Neural progenitor cell (in vitro differentiated cells): ENCODE measurements at regions not wholly inside any gene's neighbourhood (a gene's known extent, or its start where the extent isn't known, plus 50 kb on each side); places are given as distances from the start of the nearest gene placed in this dataset.

Experiments used
- DNase-seq: peaks from one replicate; pipeline ENCODE4 v3.0.0-alpha.2; 2016; ENCODE audit warnings: low spot score
- H2AFZ ChIP-seq: fragments of 200-600 bp; sonication (generic); replicated peaks from 2 replicates; pipeline ENCODE4 v1.6.1; 2016; ENCODE audit warnings: antibody characterized with exemption
- H3F3A ChIP-seq: fragments of 200-600 bp; sonication (generic); 2 replicates; pipeline ENCODE4 v1.6.1; 2016; ENCODE audit warnings: antibody characterized with exemption, low read depth
- H3K27ac ChIP-seq: fragments of 200-600 bp; sonication (generic); 2 replicates; pipeline ENCODE4 v1.5.1; 2016; ENCODE audit warnings: mild to moderate bottlenecking
- H3K27me3 ChIP-seq: fragments of 200-600 bp; sonication (generic); 2 replicates; pipeline ENCODE4 v1.6.1; 2016; ENCODE audit warnings: mild to moderate bottlenecking, moderate library complexity
- H3K36me3 ChIP-seq: fragments of 200-600 bp; sonication (generic); 2 replicates; pipeline ENCODE4 v1.5.1; 2016
- H3K4me1 ChIP-seq: fragments of 200-600 bp; sonication (generic); 2 replicates; pipeline ENCODE4 v1.6.1; 2016; ENCODE audit warnings: mixed run types
- H3K4me2 ChIP-seq: fragments of 200-600 bp; sonication (generic); 2 replicates; pipeline ENCODE4 v1.6.1; 2016
- H3K4me3 ChIP-seq: fragments of 200-600 bp; sonication (generic); 2 replicates; pipeline ENCODE4 v1.5.1; 2016
- H3K79me2 ChIP-seq: fragments of 200-600 bp; sonication (generic); 2 replicates; pipeline ENCODE4 v1.6.1; 2016; ENCODE audit warnings: low read depth
- H3K9ac ChIP-seq: fragments of 200-600 bp; sonication (generic); 2 replicates; pipeline ENCODE4 v1.6.1; 2016
- H3K9me3 ChIP-seq: fragments of 200-600 bp; sonication (generic); 2 replicates; pipeline ENCODE4 v1.5.1; 2016; ENCODE audit warnings: low read depth
- H4K20me1 ChIP-seq: fragments of 200-600 bp; sonication (generic); 2 replicates; pipeline ENCODE4 v1.6.1; 2016; ENCODE audit warnings: low read depth
- H3K27ac Mint-ChIP-seq: 3 replicates; pipeline ENCODE4 v1.8.0; 2021; ENCODE audit warnings: mixed read lengths
- H3K27me3 Mint-ChIP-seq: 2 replicates; pipeline ENCODE4 v1.8.0; 2022; ENCODE audit warnings: low read depth, mild to moderate bottlenecking, inconsistent platforms, moderate library complexity, mixed read lengths; ENCODE audit not compliant: insufficient read depth
- H3K36me3 Mint-ChIP-seq: 3 replicates; pipeline ENCODE4 v1.8.0; 2021; ENCODE audit warnings: mixed read lengths
- H3K4me1 Mint-ChIP-seq: 3 replicates; pipeline ENCODE4 v1.8.0; 2021; ENCODE audit warnings: mixed read lengths
- H3K4me3 Mint-ChIP-seq: 3 replicates; pipeline ENCODE4 v1.8.0; 2021; ENCODE audit warnings: mild to moderate bottlenecking, moderate library complexity, mixed read lengths
- H3K9me3 Mint-ChIP-seq: 3 replicates; pipeline ENCODE4 v1.8.0; 2020; ENCODE audit warnings: mixed read lengths
- EZH2 ChIP-seq: fragments of 200-600 bp; sonication (generic); IDR thresholded peaks from 2 replicates; pipeline ENCODE4 v1.6.1; 2017; ENCODE audit warnings: antibody characterized with exemption, mild to moderate bottlenecking, moderate library complexity
- EZH2phosphoT487 ChIP-seq: fragments of 200-600 bp; sonication (generic); IDR thresholded peaks from 2 replicates; pipeline ENCODE4 v1.6.1; 2017; ENCODE audit warnings: antibody characterized with exemption
- TF ChIP-seq, protein P1 (sequence below): fragments of 200-600 bp; sonication (generic); IDR thresholded peaks from 2 replicates; pipeline ENCODE4 v1.5.1; 2017; ENCODE audit warnings: antibody characterized with exemption, mild to moderate bottlenecking

DNA sequence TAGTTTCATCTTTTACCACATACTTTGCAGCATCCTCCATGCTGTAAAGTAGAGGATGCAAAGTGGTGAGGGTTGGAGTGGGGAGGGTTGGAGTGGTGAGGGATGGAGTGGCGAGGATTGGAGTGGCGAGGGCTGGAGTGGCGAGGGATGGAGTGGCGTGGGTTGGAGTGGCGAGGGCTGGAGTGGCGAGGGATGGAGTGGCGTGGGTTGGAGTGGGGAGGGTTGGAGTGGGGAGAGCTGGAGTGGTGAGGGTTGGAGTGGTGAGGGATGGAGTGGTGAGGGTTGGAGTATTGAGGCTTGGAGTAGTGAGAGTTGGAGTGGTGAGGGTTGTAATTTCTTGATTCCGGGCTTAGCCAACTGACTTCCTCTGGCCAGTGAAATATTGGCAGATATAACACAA lies 618.3 kb downstream of the MRPL39 start:
- H3K36me3 ChIP-seq, result no peaks in the 10 kb centered on the region
- Mint-ChIP-seq H3K36me3 (no peaks in the 10 kb centered on the region), H3K4me3 (no peak overlapping the region), H3K9me3 (peaks cover 13% of the 10 kb centered on the region), H3K4me1 (no peaks in the 10 kb centered on the region), H3K27me3 (no peaks in the 10 kb centered on the region), H3K27ac (no peak overlapping the region)
- H3K4me1 ChIP-seq, result no peaks in the 10 kb centered on the region
- no peaks in the 10 kb centered on the region for H3F3A ChIP-seq
- no peak overlapping the region for H3K27ac ChIP-seq
- DNase-seq, result no peak
- no peak overlapping the region for H2AFZ ChIP-seq
- no peaks in the 10 kb centered on the region for H3K9me3 ChIP-seq
- no peaks in the 10 kb centered on the region for H3K79me2 ChIP-seq
- TF ChIP-seq EZH2phosphoT487 (no peak), EZH2 (no peak)
- no peak overlapping the region for H3K4me2 ChIP-seq
- H3K4me3 ChIP-seq, result no peak overlapping the region
- H3K27me3 ChIP-seq, result no peaks in the 10 kb centered on the region
- H4K20me1 ChIP-seq, result no peaks in the 10 kb centered on the region
- H3K9ac ChIP-seq, result no peak overlapping the region

DNA sequence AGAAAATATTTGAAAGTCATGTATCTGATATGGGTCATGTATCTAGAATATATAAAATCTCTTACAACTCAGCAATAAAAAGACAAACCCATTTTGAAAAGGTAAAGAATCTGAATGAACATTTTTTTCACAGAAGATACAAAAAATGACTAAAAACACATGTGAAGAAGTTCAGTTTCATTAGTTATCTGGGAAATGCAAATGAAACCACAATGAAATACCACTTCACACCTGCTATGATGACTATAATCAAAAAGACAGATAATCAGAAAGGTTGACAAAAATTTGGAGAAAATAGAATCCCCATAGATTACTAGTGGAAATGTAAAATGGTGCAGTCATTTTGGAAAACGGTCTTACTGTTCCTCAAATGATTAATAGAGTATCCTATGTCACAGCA lies 631.0 kb downstream of the MRPL39 start:
- no peaks in the 10 kb centered on the region for H3K4me1 Mint-ChIP-seq
- no peaks in the 10 kb centered on the region for H3K79me2 ChIP-seq
- no peak overlapping the region for H2AFZ ChIP-seq
- H3K36me3 Mint-ChIP-seq, result no peaks in the 10 kb centered on the region
- no peak overlapping the region for H3K4me2 ChIP-seq
- no peak overlapping the region for H3K27ac Mint-ChIP-seq
- H3K36me3 ChIP-seq, result no peaks in the 10 kb centered on the region
- no peak overlapping the region for H3K4me3 Mint-ChIP-seq
- no peak overlapping the region for H3K4me3 ChIP-seq
- TF ChIP-seq, protein P1, sequence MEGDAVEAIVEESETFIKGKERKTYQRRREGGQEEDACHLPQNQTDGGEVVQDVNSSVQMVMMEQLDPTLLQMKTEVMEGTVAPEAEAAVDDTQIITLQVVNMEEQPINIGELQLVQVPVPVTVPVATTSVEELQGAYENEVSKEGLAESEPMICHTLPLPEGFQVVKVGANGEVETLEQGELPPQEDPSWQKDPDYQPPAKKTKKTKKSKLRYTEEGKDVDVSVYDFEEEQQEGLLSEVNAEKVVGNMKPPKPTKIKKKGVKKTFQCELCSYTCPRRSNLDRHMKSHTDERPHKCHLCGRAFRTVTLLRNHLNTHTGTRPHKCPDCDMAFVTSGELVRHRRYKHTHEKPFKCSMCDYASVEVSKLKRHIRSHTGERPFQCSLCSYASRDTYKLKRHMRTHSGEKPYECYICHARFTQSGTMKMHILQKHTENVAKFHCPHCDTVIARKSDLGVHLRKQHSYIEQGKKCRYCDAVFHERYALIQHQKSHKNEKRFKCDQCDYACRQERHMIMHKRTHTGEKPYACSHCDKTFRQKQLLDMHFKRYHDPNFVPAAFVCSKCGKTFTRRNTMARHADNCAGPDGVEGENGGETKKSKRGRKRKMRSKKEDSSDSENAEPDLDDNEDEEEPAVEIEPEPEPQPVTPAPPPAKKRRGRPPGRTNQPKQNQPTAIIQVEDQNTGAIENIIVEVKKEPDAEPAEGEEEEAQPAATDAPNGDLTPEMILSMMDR, result no peak
- no peak for TF ChIP-seq EZH2phosphoT487
- no peak for TF ChIP-seq EZH2
- peaks cover 9% of the 10 kb centered on the region for H3K9me3 ChIP-seq
- H4K20me1 ChIP-seq, result no peaks in the 10 kb centered on the region
- H3K27me3 Mint-ChIP-seq, result no peaks in the 10 kb centered on the region
- no peak for DNase-seq
- H3F3A ChIP-seq, result no peaks in the 10 kb centered on the region
- H3K9ac ChIP-seq, result no peak overlapping the region
- no peaks in the 10 kb centered on the region for H3K27me3 ChIP-seq
- no peaks in the 10 kb centered on the region for H3K4me1 ChIP-seq
- no peak overlapping the region for H3K27ac ChIP-seq
- H3K9me3 Mint-ChIP-seq, result peaks cover 12% of the 10 kb centered on the region

DNA sequence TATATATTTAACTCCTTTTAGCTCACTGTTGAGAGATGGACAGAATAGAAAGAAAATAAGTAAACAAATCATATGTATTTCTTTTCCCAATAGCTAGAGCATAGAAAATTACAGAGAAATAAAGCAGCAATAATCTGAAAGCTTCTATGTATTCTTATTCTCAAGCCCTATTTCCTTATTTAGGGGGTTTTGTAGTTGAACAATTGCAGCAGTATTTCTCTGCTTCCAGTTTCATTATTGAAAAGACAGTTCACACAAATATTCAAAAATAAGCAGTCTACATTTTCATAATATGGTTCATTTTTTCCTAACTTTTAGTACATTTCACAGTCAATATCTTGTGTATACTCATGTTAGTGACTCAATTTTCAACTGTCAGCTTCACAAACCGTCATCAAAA lies 638.2 kb downstream of the MRPL39 start:
- H3K9me3 Mint-ChIP-seq, result peaks cover 13% of the 10 kb centered on the region
- TF ChIP-seq EZH2 (no peak), EZH2phosphoT487 (no peak)
- TF ChIP-seq, protein P1, result no peak
- DNase-seq, result no peak

DNA sequence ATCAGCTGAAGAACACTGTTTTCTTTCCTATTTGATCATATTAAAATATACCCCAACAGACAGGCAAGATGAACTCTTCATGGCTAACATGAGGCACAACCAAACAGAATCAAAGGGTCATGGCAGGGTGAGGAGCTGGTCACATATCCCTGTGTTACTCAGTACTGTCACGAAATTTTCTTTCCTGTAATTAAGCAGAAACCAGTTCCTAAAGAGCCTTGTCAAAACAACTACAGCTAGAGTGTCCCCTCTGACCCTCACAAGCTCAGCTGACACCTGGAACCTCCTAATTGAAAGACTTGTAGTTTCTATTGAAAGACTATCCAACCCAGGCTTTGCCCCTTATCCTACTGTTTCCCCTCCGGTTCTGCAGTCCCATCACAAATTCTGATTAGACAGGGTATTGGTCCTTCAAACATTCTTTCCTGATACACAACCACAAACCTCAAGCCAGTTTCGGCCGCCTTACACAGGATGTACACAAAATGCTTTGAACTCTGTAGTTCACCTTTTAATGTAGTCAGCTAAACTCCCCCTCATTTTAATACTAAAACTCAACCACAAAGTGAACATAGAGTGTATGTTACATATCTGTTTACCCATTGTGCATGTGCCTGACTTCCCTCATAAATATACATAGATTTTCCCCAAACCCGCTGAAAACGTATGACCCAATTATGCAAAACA lies 651.9 kb downstream of the MRPL39 start:
- Histone ChIP-seq H3K27ac (no peak overlapping the region), H3K9me3 (peaks cover 6% of the 10 kb centered on the region), H3K4me3 (no peak overlapping the region), H4K20me1 (no peaks in the 10 kb centered on the region), H3K36me3 (no peaks in the 10 kb centered on the region), H3K27me3 (no peaks in the 10 kb centered on the region), H3K4me1 (no peaks in the 10 kb centered on the region), H3K9ac (no peak overlapping the region), H3F3A (no peaks in the 10 kb centered on the region), H2AFZ (no peak overlapping the region), H3K4me2 (no peak overlapping the region), H3K79me2 (no peaks in the 10 kb centered on the region)
- H3K27me3 Mint-ChIP-seq, result peaks cover 4% of the 10 kb centered on the region
- peaks cover 2% of the 10 kb centered on the region for H3K9me3 Mint-ChIP-seq
- H3K36me3 Mint-ChIP-seq, result no peaks in the 10 kb centered on the region
- no peaks in the 10 kb centered on the region for H3K4me1 Mint-ChIP-seq
- H3K4me3 Mint-ChIP-seq, result no peak overlapping the region
- TF ChIP-seq EZH2phosphoT487 (no peak), EZH2 (no peak)
- TF ChIP-seq, protein P1, result no peak
- no peak for DNase-seq
- H3K27ac Mint-ChIP-seq, result no peak overlapping the region

More for the DNA sequence above, 638.2 kb downstream of the MRPL39 start:
- Histone ChIP-seq H3K27ac (no peak overlapping the region), H3K27me3 (no peaks in the 10 kb centered on the region), H2AFZ (no peak overlapping the region), H3K9ac (no peak overlapping the region), H3F3A (no peaks in the 10 kb centered on the region), H3K4me1 (no peaks in the 10 kb centered on the region), H3K79me2 (no peaks in the 10 kb centered on the region), H4K20me1 (no peaks in the 10 kb centered on the region), H3K4me2 (no peak overlapping the region), H3K36me3 (no peaks in the 10 kb centered on the region), H3K9me3 (peaks cover 18% of the 10 kb centered on the region), H3K4me3 (no peak overlapping the region)
- H3K4me3 Mint-ChIP-seq, result no peak overlapping the region
- H3K27ac Mint-ChIP-seq, result no peak overlapping the region
- no peaks in the 10 kb centered on the region for H3K36me3 Mint-ChIP-seq
- no peaks in the 10 kb centered on the region for H3K27me3 Mint-ChIP-seq
- H3K4me1 Mint-ChIP-seq, result no peaks in the 10 kb centered on the region
